ENCODE measurements at regions not wholly inside any gene's neighbourhood (a gene's known extent, or its start where the extent isn't known, plus 50 kb on each side); places are given as distances from the start of the nearest gene placed in this dataset.
"Not testable (repeated sequence)": the region's sequence is repeated elsewhere in the genome, so short reads cannot be mapped to it uniquely, and the experiment has no call there.

GRCh38 chr10:83517456-83517855, 621.9 kb upstream of the GHITM start:
- no peaks in the 10 kb centered on the region for H3K36me3 ChIP-seq (replicated peaks; ENCODE audit: insufficient read depth, low read length)
- H3K9me3 ChIP-seq (replicated peaks; ENCODE audit: insufficient read depth, low read length): no peaks in the 10 kb centered on the region
- H3K27ac ChIP-seq (ENCODE audit: low read length): no peak overlapping the region
- H3K9me2 ChIP-seq (replicated peaks; ENCODE audit: insufficient read depth, low read length): no peaks in the 10 kb centered on the region
- H4K20me1 ChIP-seq (ENCODE audit: insufficient read depth, low read length): no peaks in the 10 kb centered on the region
- DNase-seq: no peak
- no peaks in the 10 kb centered on the region for H3K79me2 ChIP-seq (ENCODE audit: low read length)
- H3K4me1 ChIP-seq (ENCODE audit: low read length): peaks cover 17% of the 10 kb centered on the region
- H3K9ac ChIP-seq (ENCODE audit: low read length): no peak overlapping the region
- no peaks in the 10 kb centered on the region for H3F3A ChIP-seq (ENCODE audit: insufficient read depth, low read length)
- no peak overlapping the region for H2AFZ ChIP-seq (ENCODE audit: low read length)
- no peak overlapping the region for H3K4me2 ChIP-seq (ENCODE audit: low read depth, low read length)
- H3K27me3 ChIP-seq (replicated peaks; ENCODE audit: insufficient read depth, low read length): no peaks in the 10 kb centered on the region
- TF ChIP-seq EZH2phosphoT487 (IDR thresholded peaks at IDR 0.05; ENCODE audit: low read length) (no peak), EZH2 (optimal IDR thresholded peaks at IDR 0.05; ENCODE audit: low read depth, low read length) (no peak), CTCF (IDR thresholded peaks at IDR 0.05; ENCODE audit: low read length) (no peak)
- H3K4me3 ChIP-seq (ENCODE audit: low read length): no peak overlapping the region

GRCh38 chr10:83518779-83519178, 620.5 kb upstream of the GHITM start:
- Histone ChIP-seq H3K9me2 (replicated peaks; ENCODE audit: insufficient read depth, low read length) (no peaks in the 10 kb centered on the region), H3K4me3 (ENCODE audit: low read length) (no peak overlapping the region), H3K27me3 (replicated peaks; ENCODE audit: insufficient read depth, low read length) (no peaks in the 10 kb centered on the region), H3K9me3 (replicated peaks; ENCODE audit: insufficient read depth, low read length) (no peaks in the 10 kb centered on the region), H3K36me3 (replicated peaks; ENCODE audit: insufficient read depth, low read length) (no peaks in the 10 kb centered on the region), H3K4me2 (ENCODE audit: low read depth, low read length) (peak overlapping the region; percentile 20), H4K20me1 (ENCODE audit: insufficient read depth, low read length) (no peaks in the 10 kb centered on the region), H3K79me2 (ENCODE audit: low read length) (no peaks in the 10 kb centered on the region), H2AFZ (ENCODE audit: low read length) (no peak overlapping the region), H3K4me1 (ENCODE audit: low read length) (peaks cover 17% of the 10 kb centered on the region), H3K9ac (ENCODE audit: low read length) (no peak overlapping the region), H3K27ac (ENCODE audit: low read length) (peak overlapping the region; percentile 10; the same call in 1 of the 2 replicates), H3F3A (ENCODE audit: insufficient read depth, low read length) (no peaks in the 10 kb centered on the region)
- DNase-seq: peak; percentile 70
- no peak for TF ChIP-seq EZH2phosphoT487 (IDR thresholded peaks at IDR 0.05; ENCODE audit: low read length)
- TF ChIP-seq EZH2 (optimal IDR thresholded peaks at IDR 0.05; ENCODE audit: low read depth, low read length): no peak
- no peak for TF ChIP-seq CTCF (IDR thresholded peaks at IDR 0.05; ENCODE audit: low read length)

GRCh38 chr10:83520386-83520785, 618.9 kb upstream of the GHITM start:
- H3K36me3 ChIP-seq (replicated peaks; ENCODE audit: insufficient read depth, low read length); H3K4me3 ChIP-seq (ENCODE audit: low read length); H3F3A ChIP-seq (ENCODE audit: insufficient read depth, low read length); H3K4me2 ChIP-seq (ENCODE audit: low read depth, low read length); H3K27me3 ChIP-seq (replicated peaks; ENCODE audit: insufficient read depth, low read length); H3K9me2 ChIP-seq (replicated peaks; ENCODE audit: insufficient read depth, low read length); H2AFZ ChIP-seq (ENCODE audit: low read length); DNase-seq; H3K79me2 ChIP-seq (ENCODE audit: low read length); H4K20me1 ChIP-seq (ENCODE audit: insufficient read depth, low read length); H3K9ac ChIP-seq (ENCODE audit: low read length); H3K27ac ChIP-seq (ENCODE audit: low read length); H3K9me3 ChIP-seq (replicated peaks; ENCODE audit: insufficient read depth, low read length): not testable (repeated sequence)
- peaks cover 17% of the 10 kb centered on the region for H3K4me1 ChIP-seq (ENCODE audit: low read length)

- Histone ChIP-seq H3K9me3 (replicated peaks; ENCODE audit: insufficient read depth, low read length) (no peaks in the 10 kb centered on the region), H3K4me2 (ENCODE audit: low read depth, low read length) (no peak overlapping the region), H3K9me2 (replicated peaks; ENCODE audit: insufficient read depth, low read length) (no peaks in the 10 kb centered on the region), H3K27me3 (replicated peaks; ENCODE audit: insufficient read depth, low read length) (no peaks in the 10 kb centered on the region), H2AFZ (ENCODE audit: low read length) (no peak overlapping the region), H3K79me2 (ENCODE audit: low read length) (no peaks in the 10 kb centered on the region), H3K4me1 (ENCODE audit: low read length) (peaks cover 17% of the 10 kb centered on the region), H4K20me1 (ENCODE audit: insufficient read depth, low read length) (no peaks in the 10 kb centered on the region), H3K36me3 (replicated peaks; ENCODE audit: insufficient read depth, low read length) (no peaks in the 10 kb centered on the region), H3F3A (ENCODE audit: insufficient read depth, low read length) (no peaks in the 10 kb centered on the region), H3K9ac (ENCODE audit: low read length) (no peak overlapping the region), H3K4me3 (ENCODE audit: low read length) (no peak overlapping the region), H3K27ac (ENCODE audit: low read length) (no peak overlapping the region)
- no peak for DNase-seq
- TF ChIP-seq EZH2 (optimal IDR thresholded peaks at IDR 0.05; ENCODE audit: low read depth, low read length) (no peak), CTCF (IDR thresholded peaks at IDR 0.05; ENCODE audit: low read length) (no peak), EZH2phosphoT487 (IDR thresholded peaks at IDR 0.05; ENCODE audit: low read length) (no peak)
These were observed 616.9 kb upstream of the GHITM start for GRCh38 chr10:83522456-83522855.

Data from MM.1S (cell line).